Omental fat pad (tissue), 3 donors: ENCODE measurements at regions not wholly inside any gene's neighbourhood (a gene's known extent, or its start where the extent isn't known, plus 50 kb on each side); places are given as distances from the start of the nearest gene placed in this dataset.

Source experiments
- ATAC-seq: fragments of 150-250 bp; one replicate; pipeline ENCODE4 v1.9.1; 2016; ENCODE audit warnings: mild to moderate bottlenecking, moderate library complexity; ENCODE audit not compliant: low FRiP score
- DNase-seq: peaks from one replicate; pipeline ENCODE4 v3.0.0-alpha.2; 2019; ENCODE audit warnings: low spot score
- TF ChIP-seq, protein P1 (sequence below), 3 donors: fragments of 450-650 bp; IDR thresholded peaks; one replicate each; pipeline ENCODE4 v1.5.1; 2016 to 2017; ENCODE audit warnings: antibody characterized with exemption in 3 of 3, mild to moderate bottlenecking in 3 of 3, moderate library complexity in 2 of 3

- DNase-seq = no peak
- TF ChIP-seq, protein P1, sequence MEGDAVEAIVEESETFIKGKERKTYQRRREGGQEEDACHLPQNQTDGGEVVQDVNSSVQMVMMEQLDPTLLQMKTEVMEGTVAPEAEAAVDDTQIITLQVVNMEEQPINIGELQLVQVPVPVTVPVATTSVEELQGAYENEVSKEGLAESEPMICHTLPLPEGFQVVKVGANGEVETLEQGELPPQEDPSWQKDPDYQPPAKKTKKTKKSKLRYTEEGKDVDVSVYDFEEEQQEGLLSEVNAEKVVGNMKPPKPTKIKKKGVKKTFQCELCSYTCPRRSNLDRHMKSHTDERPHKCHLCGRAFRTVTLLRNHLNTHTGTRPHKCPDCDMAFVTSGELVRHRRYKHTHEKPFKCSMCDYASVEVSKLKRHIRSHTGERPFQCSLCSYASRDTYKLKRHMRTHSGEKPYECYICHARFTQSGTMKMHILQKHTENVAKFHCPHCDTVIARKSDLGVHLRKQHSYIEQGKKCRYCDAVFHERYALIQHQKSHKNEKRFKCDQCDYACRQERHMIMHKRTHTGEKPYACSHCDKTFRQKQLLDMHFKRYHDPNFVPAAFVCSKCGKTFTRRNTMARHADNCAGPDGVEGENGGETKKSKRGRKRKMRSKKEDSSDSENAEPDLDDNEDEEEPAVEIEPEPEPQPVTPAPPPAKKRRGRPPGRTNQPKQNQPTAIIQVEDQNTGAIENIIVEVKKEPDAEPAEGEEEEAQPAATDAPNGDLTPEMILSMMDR (IDR thresholded peaks at IDR 0.05) = peak in 1 of 3 donors; percentile 19
- peak; percentile 72 for ATAC-seq
These were observed 88.6 kb upstream of the ZNF280D start for GRCh38 chr15:56821721-56822425.

DNA sequence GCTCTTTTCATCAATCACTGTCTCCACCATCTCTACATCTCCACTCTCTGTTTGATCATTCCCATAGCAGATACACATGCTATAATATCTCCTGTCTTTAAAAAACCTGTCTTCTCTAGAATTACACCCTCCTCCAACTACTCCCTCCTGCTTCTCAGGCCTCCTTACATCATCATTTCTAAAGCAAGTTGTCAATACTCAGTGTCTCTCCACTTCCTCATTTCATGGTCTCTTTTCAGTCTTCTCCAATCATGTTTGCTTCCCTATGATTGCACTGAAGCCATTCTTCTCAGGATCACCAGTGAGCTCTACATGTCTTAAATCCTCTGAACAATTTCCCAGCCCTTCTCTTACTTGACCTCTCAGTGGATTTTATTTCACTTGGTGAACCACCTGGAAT lies 87.0 kb upstream of the ZNF280D start:
- ATAC-seq (no peak), DNase-seq (no peak)
- TF ChIP-seq, protein P1 (IDR thresholded peaks at IDR 0.05) = no peak

DNA sequence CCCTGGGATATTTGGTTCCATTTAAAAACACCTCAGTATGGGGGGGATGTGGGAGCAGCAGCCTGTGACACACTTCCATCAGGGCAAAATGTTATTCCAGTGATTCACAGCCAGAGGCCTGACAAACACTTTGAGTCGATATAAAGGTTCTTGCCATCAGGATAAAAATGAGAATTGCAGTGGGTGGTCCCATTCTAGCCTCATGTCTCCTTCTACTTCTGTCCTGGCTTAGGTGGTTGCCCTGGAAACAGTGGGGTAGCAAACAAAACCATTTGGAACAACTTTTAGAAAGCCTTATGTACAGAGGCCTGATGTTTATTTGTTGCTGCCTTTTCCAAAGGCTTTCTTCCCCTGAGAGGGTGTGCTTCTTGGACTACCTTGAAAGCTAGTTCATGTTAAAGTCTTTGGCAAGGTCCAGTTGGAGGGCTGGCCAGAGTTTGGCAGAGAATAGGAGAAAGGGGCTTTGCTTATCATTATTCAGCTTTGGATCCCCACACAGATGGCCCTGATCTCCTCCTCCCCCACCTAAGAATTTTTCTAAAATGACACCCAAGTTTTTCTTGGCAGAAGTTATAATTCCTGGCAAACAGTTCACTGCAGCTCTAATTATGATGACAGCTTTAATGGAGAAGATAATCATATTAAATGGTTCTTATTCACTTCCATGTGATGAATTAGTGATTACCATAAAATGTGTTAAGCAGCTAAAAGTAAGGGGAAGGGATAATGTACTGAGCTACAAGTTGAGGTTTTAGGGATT lies 84.2 kb upstream of the ZNF280D start:
- TF ChIP-seq, protein P1 (IDR thresholded peaks at IDR 0.05) = no peak
- ATAC-seq (peak; percentile 52), DNase-seq (no peak)

DNA sequence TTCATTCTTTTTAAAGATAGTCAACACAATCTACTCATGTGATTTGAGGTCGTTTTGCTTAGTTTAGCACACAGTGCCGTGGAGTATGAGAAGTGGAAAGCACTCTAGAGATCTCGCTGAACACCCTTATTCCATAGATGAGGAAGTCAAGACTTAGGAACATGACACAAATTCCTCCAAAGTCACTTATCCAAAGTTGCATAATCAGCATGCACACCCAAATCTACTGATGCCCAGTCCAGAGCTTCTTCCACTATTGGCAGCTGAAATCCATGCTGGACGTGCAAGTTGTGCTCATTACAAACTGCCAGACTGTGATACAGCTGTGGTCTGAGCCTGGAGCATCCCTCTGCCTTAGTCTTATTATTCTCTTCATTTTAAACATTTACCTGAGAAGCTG lies 83.5 kb upstream of the ZNF280D start:
- no peak for DNase-seq
- TF ChIP-seq, protein P1 (IDR thresholded peaks at IDR 0.05) = no peak
- no peak for ATAC-seq

DNA sequence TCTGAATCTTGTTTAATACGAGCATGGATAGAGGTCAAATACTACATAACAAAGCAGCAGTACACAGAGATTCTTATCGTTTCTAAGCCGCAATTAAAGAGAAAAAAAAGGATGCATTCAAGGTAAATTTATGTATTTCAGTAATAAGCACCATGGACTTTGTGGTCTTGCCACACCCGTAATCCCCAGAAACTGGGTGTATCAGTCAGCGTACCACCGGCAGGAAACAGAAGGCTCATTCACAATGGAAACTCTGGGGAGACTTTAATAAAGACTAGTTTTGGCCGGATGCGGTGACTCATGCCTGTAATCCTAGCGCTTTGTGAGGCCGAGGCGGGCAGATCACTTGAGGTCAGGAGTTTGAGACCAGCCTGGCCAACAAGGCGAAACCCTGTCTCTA lies 81.9 kb upstream of the ZNF280D start:
- ATAC-seq = no peak
- TF ChIP-seq, protein P1 (IDR thresholded peaks at IDR 0.05) = no peak
- DNase-seq = no peak

- DNase-seq (no peak), ATAC-seq (no peak)
- TF ChIP-seq, protein P1 (IDR thresholded peaks at IDR 0.05) = no peak
These were observed 81.1 kb upstream of the ZNF280D start for GRCh38 chr15:56814429-56814828.

DNA sequence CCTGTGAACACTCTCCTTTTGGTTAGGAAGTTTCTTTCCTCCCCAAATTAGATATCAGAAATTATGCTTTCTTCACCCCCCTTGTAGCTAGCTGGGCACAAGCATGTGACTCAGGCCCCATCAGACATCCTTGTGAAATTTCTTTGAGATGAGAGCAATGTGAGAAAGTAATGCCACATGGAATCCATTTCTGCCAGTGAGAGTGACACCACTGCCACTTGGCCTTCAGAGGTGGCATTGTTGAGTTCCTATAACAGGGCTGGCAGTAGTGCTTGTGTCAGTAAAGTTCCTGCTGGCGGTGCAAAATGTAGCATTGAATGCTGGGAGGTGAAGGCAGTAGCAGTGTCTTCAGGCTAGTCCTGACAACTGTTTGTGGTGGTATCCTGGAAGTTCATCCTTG lies 80.7 kb upstream of the ZNF280D start:
- no peak for ATAC-seq
- no peak for DNase-seq
- TF ChIP-seq, protein P1 (IDR thresholded peaks at IDR 0.05) = no peak
